ENCODE measurements at regions not wholly inside any gene's neighbourhood (a gene's known extent, or its start where the extent isn't known, plus 50 kb on each side); places are given as distances from the start of the nearest gene placed in this dataset.

DNA sequence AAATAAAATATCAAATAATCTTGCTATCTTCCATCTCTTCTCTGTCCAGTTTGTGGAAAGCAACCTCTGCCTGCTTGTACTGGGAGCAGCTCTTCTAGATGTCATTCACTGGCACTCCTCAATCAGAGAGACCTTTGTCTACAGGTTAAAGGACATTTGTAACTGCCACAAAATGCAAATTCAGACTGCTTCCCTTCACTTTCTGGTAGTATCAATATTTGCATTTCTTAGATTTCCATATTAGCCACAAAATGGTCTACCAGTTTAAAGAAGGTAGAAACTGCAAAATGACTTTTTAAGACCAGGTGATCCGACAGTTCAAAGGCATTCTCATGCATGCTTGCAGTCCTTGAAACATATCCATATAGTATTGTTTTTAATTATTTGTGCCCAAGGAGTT lies 51.7 kb upstream of the RCN1 start:
- no peak for DNase-seq

GRCh38 chr11:32034680-32035079 lies 56.2 kb upstream of the RCN1 start:
- DNase-seq, result no peak

DNA sequence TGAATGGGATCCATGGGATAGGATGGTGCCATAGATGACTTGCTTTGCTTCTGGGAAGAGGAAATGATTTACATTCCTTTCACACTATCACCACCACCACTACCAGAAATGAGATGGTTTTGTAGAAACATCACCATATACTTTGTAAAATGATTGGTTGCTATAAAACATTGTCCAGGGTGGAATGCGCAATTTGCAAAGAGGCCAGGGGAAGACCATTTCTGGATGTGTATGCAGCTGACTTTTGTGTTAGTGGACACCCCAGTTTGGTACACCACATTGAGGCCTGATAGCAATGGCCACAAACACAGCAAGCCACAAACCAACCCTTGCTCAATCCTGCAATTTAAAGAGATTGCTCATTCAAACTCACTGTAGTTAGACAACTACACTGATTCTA lies 56.7 kb upstream of the RCN1 start:
- DNase-seq, result no peak

- no peak for DNase-seq
Measured at GRCh38 chr11:32033491-32033890, 57.4 kb upstream of the RCN1 start.

DNA sequence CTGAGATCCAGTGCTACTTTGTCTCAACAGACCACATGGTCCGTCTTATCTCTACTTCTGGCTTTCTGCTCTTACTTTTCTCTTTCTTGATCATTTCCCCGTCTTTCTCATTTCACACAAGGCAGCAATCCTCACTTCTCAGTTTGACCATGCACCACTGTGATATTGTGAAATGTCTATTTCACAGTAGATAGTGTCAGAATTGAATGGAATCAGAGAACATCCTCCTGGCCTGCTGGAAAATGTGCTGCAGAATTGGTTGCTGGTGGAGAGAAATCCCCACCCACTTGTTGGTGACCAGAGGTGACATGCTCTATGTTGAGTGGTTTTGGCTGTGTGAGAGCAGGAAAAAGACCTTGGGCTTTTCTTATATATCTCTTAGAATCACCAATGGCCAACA lies 57.8 kb upstream of the RCN1 start:
- DNase-seq, result no peak

DNA sequence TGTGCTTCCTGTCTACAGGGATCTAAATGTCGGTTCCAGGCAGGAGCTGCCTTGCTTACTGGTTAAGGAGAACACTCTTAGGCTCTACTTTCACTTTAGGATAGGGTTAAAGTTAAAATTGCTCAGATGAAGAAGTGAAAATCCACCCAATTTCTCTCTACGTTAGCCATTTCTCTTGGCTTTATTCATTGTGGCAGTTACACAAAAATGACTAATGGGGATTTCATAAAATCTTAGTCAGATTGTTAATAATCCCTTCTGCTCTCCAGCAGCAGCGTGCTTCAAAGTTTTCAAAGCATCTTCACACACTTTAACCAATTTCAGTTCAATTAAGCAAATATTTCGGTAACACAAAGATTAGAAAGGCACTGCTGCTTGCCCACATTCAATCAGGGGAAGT lies 58.4 kb upstream of the RCN1 start:
- DNase-seq, result no peak

DNA sequence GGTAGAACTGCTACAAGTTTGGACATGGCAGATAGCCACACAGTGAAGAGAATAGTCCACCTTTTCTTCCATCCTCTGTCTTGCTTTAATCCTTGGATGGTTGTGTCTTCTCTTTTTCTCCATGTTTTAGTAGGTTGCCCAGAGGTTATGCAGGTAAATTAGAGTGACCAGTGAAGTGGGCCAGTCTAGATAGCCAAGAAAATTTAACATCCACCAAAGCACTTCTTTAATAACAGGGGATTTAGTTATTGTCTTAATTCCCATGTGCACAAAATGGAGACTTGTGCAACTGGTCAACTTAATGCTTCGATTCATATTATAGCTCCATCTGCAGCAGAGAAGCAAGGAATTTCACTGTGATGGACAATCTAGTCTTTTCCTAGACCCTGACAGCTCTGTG lies 58.8 kb upstream of the RCN1 start:
- no peak for DNase-seq

GRCh38 chr11:32030875-32031503 lies 59.9 kb upstream of the RCN1 start:
- no peak for DNase-seq

DNA sequence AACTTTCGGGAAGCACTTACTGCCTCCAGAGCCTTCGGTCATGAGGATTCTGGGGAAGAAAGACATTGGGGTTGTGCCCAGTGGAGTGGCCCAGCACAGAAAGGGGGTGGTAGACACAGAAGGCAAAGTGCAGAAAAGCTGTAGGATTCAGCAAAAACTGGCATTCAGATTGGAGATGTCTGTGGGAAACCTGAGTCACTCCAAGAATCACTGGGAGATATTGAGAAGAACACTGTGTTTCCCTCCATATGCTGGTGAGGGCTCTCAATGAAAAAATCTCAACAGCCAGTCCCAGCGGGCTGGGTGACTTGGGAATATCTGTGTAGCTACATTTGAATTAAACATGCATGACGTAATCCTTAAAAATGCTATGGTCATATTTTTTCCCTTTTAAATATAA lies 61.2 kb upstream of the RCN1 start:
- DNase-seq, result no peak

GRCh38 chr11:32028201-32028600 lies 62.7 kb upstream of the RCN1 start:
- DNase-seq, result no peak

- no peak for DNase-seq
Measured at GRCh38 chr11:32026766-32027165, 64.1 kb upstream of the RCN1 start.

DNA sequence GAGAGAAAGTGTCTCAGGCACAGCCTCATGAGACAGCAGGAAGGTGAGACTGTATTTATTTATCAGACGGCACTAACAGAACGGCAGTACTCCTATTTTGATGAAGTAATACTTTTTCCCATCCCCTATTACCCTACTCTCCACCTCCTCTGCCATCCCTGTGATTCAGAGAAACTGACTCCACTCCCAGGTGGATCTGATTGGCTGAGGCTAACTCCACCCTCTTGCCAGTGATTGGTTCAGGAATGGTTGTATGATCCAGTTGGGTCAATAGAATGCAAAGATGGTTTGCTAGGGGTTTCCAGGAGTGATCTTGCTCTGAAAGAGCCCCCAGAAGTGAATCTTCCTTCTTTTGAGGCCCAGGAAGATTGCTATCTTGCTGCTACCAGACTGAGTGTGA lies 65.9 kb upstream of the RCN1 start:
- no peak for DNase-seq

DNA sequence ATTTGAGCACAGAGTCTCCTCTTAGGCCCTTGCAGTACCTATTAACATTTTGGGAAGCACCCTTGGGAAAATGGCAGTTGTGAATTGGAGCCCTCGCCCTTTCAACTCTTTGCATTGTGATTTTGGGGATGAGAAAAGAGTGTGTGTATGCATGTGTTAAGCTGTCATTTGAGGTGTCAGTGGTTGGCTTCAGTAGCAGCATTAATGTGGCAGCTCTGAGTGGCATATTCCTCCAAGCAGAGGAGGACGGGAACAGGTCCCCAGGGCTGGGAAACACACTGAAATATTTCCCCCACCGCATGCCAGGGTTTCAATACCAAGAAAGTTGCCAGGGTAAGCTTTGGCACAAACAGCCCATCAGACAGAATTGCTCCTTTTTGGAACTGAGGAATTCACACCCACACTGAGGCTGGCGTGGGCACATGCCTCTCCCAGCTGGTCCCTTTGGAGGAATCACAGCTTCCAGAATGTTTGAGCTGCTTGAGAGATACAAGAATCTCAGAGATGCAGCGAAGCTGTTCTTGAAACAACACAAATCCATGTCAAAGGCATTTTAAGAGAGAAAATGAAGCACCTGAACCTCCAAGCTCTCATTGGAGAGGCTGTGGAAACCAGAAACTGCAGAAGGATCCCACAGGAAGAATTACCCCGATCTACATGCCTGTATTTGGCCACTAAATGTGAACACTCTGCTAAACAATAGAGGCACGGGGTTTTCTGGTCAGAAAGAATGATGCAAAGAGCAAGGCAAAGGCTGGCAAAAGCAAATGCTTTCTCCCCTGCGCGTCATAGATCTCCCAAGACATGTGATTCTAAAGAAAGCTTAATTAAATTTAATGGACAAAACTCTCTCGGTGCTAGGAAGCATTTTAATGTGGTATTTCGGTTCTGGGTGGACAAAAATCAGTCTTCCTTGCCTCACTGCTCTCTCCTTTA lies 67.2 kb upstream of the RCN1 start:
- no peak for DNase-seq

DNA sequence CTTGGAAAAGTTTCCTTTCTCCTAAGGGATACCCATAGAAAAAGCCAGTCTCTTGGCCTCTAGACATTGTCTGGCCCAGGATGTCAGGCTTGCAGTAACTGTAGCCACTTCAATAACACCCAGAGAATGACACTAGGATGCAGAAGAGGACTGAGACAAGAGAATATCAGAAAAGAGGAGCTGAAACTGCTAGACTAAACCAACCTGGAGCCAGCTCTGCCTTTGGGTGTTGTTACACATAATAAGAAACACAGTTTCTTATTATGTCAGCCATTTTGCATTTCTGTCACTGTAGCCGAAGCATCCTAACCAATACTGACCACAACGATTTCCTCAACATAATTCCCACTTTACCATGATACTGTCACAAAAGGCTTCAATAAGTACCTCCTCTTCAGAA lies 72.2 kb upstream of the RCN1 start:
- no peak for DNase-seq

DNA sequence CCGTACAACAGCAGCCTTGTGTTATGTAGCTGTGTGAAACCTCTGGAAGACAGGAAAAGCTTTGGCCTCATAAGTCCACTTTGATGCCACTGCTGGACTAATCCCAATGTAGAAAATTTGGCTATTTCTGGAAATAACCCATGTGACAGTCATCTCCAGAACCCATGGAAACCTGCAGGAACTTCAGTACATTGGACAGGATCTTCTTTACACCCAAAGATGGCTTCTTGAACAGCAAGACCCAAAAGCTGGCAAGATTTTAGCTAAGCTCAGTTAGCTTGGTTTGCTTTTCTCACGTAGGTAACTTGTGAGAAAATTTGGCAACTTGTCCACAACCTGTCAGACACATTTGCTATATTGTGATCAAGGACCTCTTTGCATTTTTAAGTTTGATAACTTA lies 74.8 kb upstream of the RCN1 start:
- no peak for DNase-seq

- no peak for DNase-seq
Measured at GRCh38 chr11:32015427-32015826, 75.4 kb upstream of the RCN1 start.

GRCh38 chr11:32013603-32014002 lies 77.3 kb upstream of the RCN1 start:
- DNase-seq, result no peak

DNA sequence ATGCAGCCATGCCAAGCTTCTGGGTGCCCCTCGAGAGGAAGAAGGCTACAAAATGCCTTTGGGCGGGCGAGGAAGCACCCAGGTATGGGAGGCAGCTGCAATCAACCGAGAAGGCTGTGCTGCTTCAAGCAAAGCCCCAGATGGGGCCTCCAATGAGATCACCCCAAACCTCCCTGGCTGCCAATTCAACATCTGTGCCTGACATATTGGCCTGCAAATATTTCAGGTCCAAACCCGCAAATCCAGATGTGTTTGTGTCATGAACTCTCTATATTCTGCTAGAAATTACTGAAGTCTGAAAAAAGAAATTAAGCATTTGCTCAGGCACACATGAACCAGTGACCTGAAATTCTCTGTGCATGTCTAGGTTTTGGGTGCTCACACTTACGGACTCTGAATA lies 78.8 kb upstream of the RCN1 start:
- no peak for DNase-seq

DNA sequence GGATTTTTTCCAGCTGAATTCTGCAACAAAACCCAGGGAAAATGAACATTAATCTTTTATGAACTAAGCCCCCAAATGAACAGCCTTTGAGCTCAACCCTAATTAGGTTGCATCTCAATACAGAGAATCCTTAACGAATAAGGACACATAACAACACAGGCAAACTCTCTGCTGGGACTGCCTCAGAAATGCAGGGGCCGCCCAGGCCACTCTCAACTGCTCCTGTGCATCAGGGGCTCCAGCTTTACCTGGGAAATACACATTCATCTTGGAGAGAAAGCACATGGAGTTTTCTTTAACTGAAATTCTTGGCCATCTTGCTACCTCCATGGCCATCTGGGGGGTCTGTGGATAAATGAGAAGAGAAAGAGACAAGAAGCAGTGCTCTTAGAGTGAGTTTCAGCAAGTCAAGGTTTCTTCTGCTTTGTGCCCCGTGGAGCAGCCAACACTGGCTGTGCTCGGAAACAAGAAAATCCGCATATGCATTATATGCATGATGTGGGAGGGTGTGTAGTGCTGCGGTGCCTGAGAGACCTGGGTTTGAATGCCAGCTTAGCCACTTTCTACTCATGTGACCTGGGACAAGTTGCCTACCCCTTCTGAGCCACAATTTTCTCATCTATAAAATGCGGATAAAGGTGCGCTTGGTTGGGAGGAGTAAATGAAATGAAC lies 81.9 kb upstream of the RCN1 start:
- no peak for DNase-seq

- DNase-seq, result peak; percentile 59 to 63
Measured at GRCh38 chr11:32006799-32007388, 84.0 kb upstream of the RCN1 start.

- DNase-seq, result no peak
Measured at GRCh38 chr11:32005786-32006416, 85.0 kb upstream of the RCN1 start.

- no peak for DNase-seq
Measured at GRCh38 chr11:32003335-32003734, 87.5 kb upstream of the RCN1 start.

DNA sequence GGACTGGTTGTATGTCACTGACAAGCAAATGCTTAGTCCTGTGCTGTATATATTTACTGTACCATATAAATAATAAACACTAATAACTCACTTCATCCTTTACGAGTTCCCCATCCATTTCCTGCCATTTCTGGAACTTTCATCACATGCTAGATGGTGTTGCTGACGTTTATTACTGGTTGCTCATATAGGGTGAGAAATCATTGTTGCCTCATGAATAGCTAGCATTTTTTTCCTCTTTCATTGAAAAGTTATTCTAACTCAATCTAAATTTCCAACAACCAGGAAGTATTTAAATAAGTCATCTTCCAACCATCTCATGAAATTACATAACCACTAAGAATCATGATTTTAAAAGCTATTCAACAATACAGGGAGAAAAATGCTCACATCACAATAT lies 88.6 kb upstream of the RCN1 start:
- no peak for DNase-seq
